SK-N-MC (cell line): ENCODE measurements at regions not wholly inside any gene's neighbourhood (a gene's known extent, or its start where the extent isn't known, plus 50 kb on each side); places are given as distances from the start of the nearest gene placed in this dataset.

Experiments
- EZH2 ChIP-seq: fragments of 200-600 bp; sonication (generic); IDR thresholded peaks from one replicate; pipeline ENCODE4 v1.6.1; 2017; ENCODE audit warnings: antibody characterized with exemption
- FOXP2 ChIP-seq: optimal IDR thresholded peaks from 2 replicates; pipeline ENCODE3; 2011; ENCODE audit warnings: mild to moderate bottlenecking, moderate library complexity; ENCODE audit not compliant: insufficient read depth; ENCODE audit errors: extremely low read length, control extremely low read depth
- POLR2AphosphoS5 ChIP-seq: IDR thresholded peaks from 2 replicates; pipeline ENCODE4 v1.6.1; 2012; ENCODE audit warnings: mild to moderate bottlenecking, low read depth, low read length, borderline replicate concordance

- TF ChIP-seq EZH2 (no peak), POLR2AphosphoS5 (no peak), FOXP2 (no peak)
These were observed 1065.2 kb upstream of the CNTN5 start for GRCh38 chr11:97955595-97955994.
